Heart left ventricle (tissue), 16 donors: ENCODE measurements at regions not wholly inside any gene's neighbourhood (a gene's known extent, or its start where the extent isn't known, plus 50 kb on each side); places are given as distances from the start of the nearest gene placed in this dataset.

Experiments used
- ATAC-seq, 4 donors: fragments of 200-7000 bp; cut with Tn5 transposase; one replicate each; pipeline ENCODE4 v1.9.1; 2020 to 2022; ENCODE audit warnings: moderate library complexity in 4 of 4, mild to moderate bottlenecking in 3 of 4, moderate number of reproducible peaks in 1 of 4
- DNase-seq, 5 donors: peaks; one replicate each; pipeline ENCODE4 v3.0.0-alpha.2; 2020
- H3K27ac ChIP-seq, 12 donors: fragments of 200-600 bp; sonication (generic) in 4 of 12; one replicate each; pipeline versions ENCODE4 v1.5.0 to v1.8.0; 2016 to 2022; ENCODE audit warnings: mild to moderate bottlenecking in 2 of 12
- H3K27me3 ChIP-seq, 9 donors: fragments of 200-600 bp; sonication (generic) in 2 of 9; one replicate each; pipeline versions ENCODE4 v1.5.1 to v1.8.0; 2016 to 2022; ENCODE audit warnings: mild to moderate bottlenecking in 3 of 9
- H3K36me3 ChIP-seq, 9 donors: fragments of 200-600 bp; sonication (generic) in 2 of 9; one replicate each; pipeline versions ENCODE4 v1.5.0 to v1.8.0; 2018 to 2022; ENCODE audit warnings: mild to moderate bottlenecking in 2 of 9
- H3K4me1 ChIP-seq, 12 donors: fragments of 200-600 bp; sonication (generic) in 4 of 12; one replicate each; pipeline versions ENCODE4 v1.5.0 to v1.8.0; 2016 to 2022; ENCODE audit warnings: mild to moderate bottlenecking in 3 of 12
- H3K4me3 ChIP-seq, 12 donors: fragments of 200-600 bp; sonication (generic) in 4 of 12; one replicate each; pipeline versions ENCODE4 v1.5.0 to v1.8.0; 2017 to 2022; ENCODE audit warnings: mild to moderate bottlenecking in 9 of 12, moderate library complexity in 4 of 12
- H3K9me3 ChIP-seq, 12 donors: fragments of 200-600 bp; sonication (generic) in 4 of 12; one replicate each; pipeline versions ENCODE4 v1.5.0 to v1.8.0; 2016 to 2022; ENCODE audit warnings: mild to moderate bottlenecking in 1 of 12
- POLR2A ChIP-seq, 2 donors: fragments of 450-650 bp; IDR thresholded peaks; one replicate each; pipeline ENCODE4 v1.6.1; 2017; ENCODE audit warnings: antibody characterized with exemption in 2 of 2, mild to moderate bottlenecking in 2 of 2, moderate library complexity in 2 of 2
- WGBS, 4 donors: extraction: QIAGEN DNeasy Blood & Tissue Kit in 2 of 4; methylation state at CpG; one replicate each; pipeline versions ENCODE4 v1.1.5 to v1.1.7; 2013 to 2018; 5-methylcytosine and 5-hydroxymethylcytosine counted together
- intact Hi-C, 10 donors: fragments of 100-400 bp; cut with DNase I; formaldehyde crosslinking; loops; one replicate each; pipeline versions ENCODE4 v1.11.1 to v1.14.2; 2022
- TF ChIP-seq, protein P1 (sequence below), 12 donors: fragments of 200-600 bp; sonication (generic) in 4 of 12; IDR thresholded peaks; one replicate each; pipeline versions ENCODE4 v1.5.0 to v1.8.0; 2018 to 2022; ENCODE audit warnings: antibody characterized with exemption in 12 of 12, mild to moderate bottlenecking in 5 of 12
- donor health status: ischemic (EF 13 %, LVEDD 7.1; RV severe dilation, severe dysfunction).
- donor health status: healthy with polysubstance abuse.
- donor health status: DM: no; HTN: yes; CAD: no.
- donor health status: DM: no; HTN: no; CAD: no.
- donor health status: ischemic (EF 25% LVEDD 6.9; RV normal size, moderate dysfunction).
- donor health status: ischemic (EF 25% LVEDD 5.7; RV mildly dilated, moderate dysfunction).
- donor health status: healthy.
- donor health status: DM: yes; HTN: yes; CAD: no.
- donor health status: ischemic (EF 35%, LVEDD 5.7; RV mildly dilated, moderate dysfunction).
- donor health status: nonischemic (EF 11% LVEDD 7.7; RV severe dilation, severe dysfunction).
- donor health status: DM: yes; HTN: yes; CAD: no.
- donor health status: PGD.
- donor health status: ischemic (EF 29% LVEDD 5.4; RV normal size, mild dysfunction).
- donor health status: nonischemic (EF 23%, LVEDD 6.1; RV moderate dilation, normal function).

GRCh38 chr16:9197957-9198661 is 106.7 kb downstream of the HAPSTR1 start:
- Histone ChIP-seq H3K27ac (no peak overlapping the region), H3K9me3 (peaks cover 0 to 5% (median 0%) of the 10 kb centered on the region in 12 donors), H3K27me3 (no peaks in the 10 kb centered on the region), H3K4me3 (no peak overlapping the region), H3K4me1 (peaks cover 0 to 10% (median 0%) of the 10 kb centered on the region in 12 donors), H3K36me3 (no peaks in the 10 kb centered on the region)
- intact Hi-C loops, result no loop called here
- DNase-seq (no peak), ATAC-seq (no peak)
- WGBS, 4 donors, result 63 to 70% (median 65%) methylated on average over 8 of the region's 8 CpGs
- no peak for TF ChIP-seq POLR2A (IDR thresholded peaks at IDR 0.05)
- TF ChIP-seq, protein P1, sequence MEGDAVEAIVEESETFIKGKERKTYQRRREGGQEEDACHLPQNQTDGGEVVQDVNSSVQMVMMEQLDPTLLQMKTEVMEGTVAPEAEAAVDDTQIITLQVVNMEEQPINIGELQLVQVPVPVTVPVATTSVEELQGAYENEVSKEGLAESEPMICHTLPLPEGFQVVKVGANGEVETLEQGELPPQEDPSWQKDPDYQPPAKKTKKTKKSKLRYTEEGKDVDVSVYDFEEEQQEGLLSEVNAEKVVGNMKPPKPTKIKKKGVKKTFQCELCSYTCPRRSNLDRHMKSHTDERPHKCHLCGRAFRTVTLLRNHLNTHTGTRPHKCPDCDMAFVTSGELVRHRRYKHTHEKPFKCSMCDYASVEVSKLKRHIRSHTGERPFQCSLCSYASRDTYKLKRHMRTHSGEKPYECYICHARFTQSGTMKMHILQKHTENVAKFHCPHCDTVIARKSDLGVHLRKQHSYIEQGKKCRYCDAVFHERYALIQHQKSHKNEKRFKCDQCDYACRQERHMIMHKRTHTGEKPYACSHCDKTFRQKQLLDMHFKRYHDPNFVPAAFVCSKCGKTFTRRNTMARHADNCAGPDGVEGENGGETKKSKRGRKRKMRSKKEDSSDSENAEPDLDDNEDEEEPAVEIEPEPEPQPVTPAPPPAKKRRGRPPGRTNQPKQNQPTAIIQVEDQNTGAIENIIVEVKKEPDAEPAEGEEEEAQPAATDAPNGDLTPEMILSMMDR (IDR thresholded peaks at IDR 0.05), result no peak

DNA sequence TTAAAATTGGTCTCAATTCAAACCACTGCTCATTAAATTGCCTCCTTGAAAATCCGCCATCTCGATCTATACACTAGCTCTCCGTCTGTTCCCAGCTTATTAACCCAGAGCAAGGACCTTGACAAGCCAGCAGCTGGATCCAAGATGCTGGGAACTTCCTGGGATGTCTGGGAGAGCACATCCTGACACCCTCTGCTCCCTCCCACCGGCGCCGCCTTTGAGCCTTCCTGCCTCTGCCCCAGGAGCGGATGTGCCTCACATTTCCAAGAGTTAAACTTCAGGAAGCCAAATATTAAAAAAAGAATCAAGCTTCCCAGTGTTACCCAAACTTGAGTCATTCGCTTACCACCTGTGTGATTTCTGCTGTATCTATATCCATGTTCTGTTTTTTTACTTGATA is 107.9 kb downstream of the HAPSTR1 start:
- Histone ChIP-seq H3K27ac (peak overlapping the region in 1 of 12 donors; percentile 61), H3K27me3 (no peaks in the 10 kb centered on the region), H3K4me3 (no peak overlapping the region), H3K36me3 (no peaks in the 10 kb centered on the region), H3K4me1 (peaks cover 0 to 10% (median 0%) of the 10 kb centered on the region in 12 donors), H3K9me3 (peaks cover 0 to 8% (median 0%) of the 10 kb centered on the region in 12 donors)
- TF ChIP-seq, protein P1 (IDR thresholded peaks at IDR 0.05), result no peak
- no peak for TF ChIP-seq POLR2A (IDR thresholded peaks at IDR 0.05)
- 35 to 49% (median 38%) methylated on average over 8 of the region's 8 CpGs for WGBS, 4 donors
- intact Hi-C loops, result no loop called here
- ATAC-seq (peak in 2 of 4 donors; percentile 59 to 91), DNase-seq (peak in 4 of 5 donors; percentile 33 to 57 (median 38))

- Histone ChIP-seq H3K36me3 (no peaks in the 10 kb centered on the region), H3K27ac (peak overlapping the region in 2 of 12 donors; percentile 21 to 37), H3K27me3 (no peaks in the 10 kb centered on the region), H3K4me3 (no peak overlapping the region), H3K4me1 (peaks cover 0 to 10% (median 0%) of the 10 kb centered on the region in 12 donors), H3K9me3 (peaks cover 0 to 8% (median 0%) of the 10 kb centered on the region in 12 donors)
- TF ChIP-seq, protein P1 (IDR thresholded peaks at IDR 0.05), result no peak
- TF ChIP-seq POLR2A (IDR thresholded peaks at IDR 0.05), result no peak
- DNase-seq (no peak), ATAC-seq (no peak)
- 56 to 68% (median 58%) methylated on average over 2 of the region's 2 CpGs for WGBS, 4 donors
- intact Hi-C loops, result no loop called here
These were observed 108.3 kb downstream of the HAPSTR1 start for GRCh38 chr16:9199751-9200150.

DNA sequence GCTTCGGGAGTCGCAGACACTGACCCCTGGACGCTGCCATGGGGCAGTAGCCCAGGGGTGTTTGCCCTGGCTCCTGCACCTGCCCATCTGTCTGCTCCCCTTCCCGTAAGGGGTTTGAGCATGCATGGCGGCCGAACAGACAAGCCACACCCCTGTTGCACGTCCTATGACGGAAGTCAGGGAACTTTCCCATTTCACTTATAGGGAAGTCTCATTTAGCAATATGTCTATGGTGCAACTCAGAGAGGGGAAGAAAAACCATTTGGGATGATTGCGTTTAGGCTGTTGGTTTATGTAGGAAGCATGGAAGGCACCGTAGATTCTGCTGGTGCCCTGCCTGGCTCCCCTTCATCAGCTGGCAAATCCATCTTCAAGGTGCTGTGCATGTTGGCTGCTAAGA is 112.5 kb downstream of the HAPSTR1 start:
- WGBS, 4 donors, result 86 to 94% (median 91%) methylated on average over 10 of the region's 10 CpGs
- intact Hi-C loops, result no loop called here
- ATAC-seq, result no peak

More for the DNA sequence above, 112.5 kb downstream of the HAPSTR1 start:
- TF ChIP-seq, protein P1 (IDR thresholded peaks at IDR 0.05), result no peak
- TF ChIP-seq POLR2A (IDR thresholded peaks at IDR 0.05), result no peak
- no peaks in the 10 kb centered on the region for H3K36me3 ChIP-seq
- H3K9me3 ChIP-seq, result peaks cover 0 to 8% (median 0%) of the 10 kb centered on the region in 12 donors
- H3K4me1 ChIP-seq, result peaks cover 0 to 6% (median 0%) of the 10 kb centered on the region in 12 donors
- H3K4me3 ChIP-seq, result no peak overlapping the region
- no peak overlapping the region for H3K27ac ChIP-seq
- DNase-seq, result no peak
- H3K27me3 ChIP-seq, result no peaks in the 10 kb centered on the region
